A549 (cell line): ENCODE measurements at regions not wholly inside any gene's neighbourhood (a gene's known extent, or its start where the extent isn't known, plus 50 kb on each side); places are given as distances from the start of the nearest gene placed in this dataset.
"Not testable (repeated sequence)": the region's sequence is repeated elsewhere in the genome, so short reads cannot be mapped to it uniquely, and the experiment has no call there.

Experiments used
- ATAC-seq, 2 experiments: fragments of 200-7000 bp in 1 of 2; fragments of >200 bp in 1 of 2; cut with Nextera tagmentation in 1 of 2; cut with Tn5 transposase in 1 of 2; 3 replicates each; pipeline versions ENCODE4 v1.8.0 to v1.9.1; 2018 to 2020; ENCODE audit warnings: mild to moderate bottlenecking in 1 of 2, moderate library complexity in 1 of 2
- CTCF ChIA-PET: fragments of 300-600 bp; sonication (Branson Sonifier 250); formaldehyde crosslinking; extraction: SDS; loops from one replicate; lab custom pipeline; 2021; ENCODE audit warnings: antibody characterized with exemption, inconsistent platforms; lab: Yijun Ruan, JAX
- POLR2A ChIA-PET: fragments of 350-600 bp; formaldehyde crosslinking; extraction: SDS; loops from one replicate; lab custom pipeline; 2021; ENCODE audit warnings: antibody characterized with exemption, inconsistent platforms; lab: Yijun Ruan, JAX
- DNase-seq, 2 experiments: peaks; one replicate each; pipeline versions ENCODE4 v3.0.0 to v3.0.0-alpha.2; 2011 to 2016; ENCODE audit warnings: low read depth in 1 of 2, low spot score in 1 of 2
- FAIRE-seq: peaks from 2 replicates; lab custom pipeline; 2011; peaks lifted over from hg19 to GRCh38; lab: Jason Lieb, UNC
- H3K27ac ChIP-seq, 2 experiments: fragments of >200 bp; sonication (Bioruptor Twin); formaldehyde crosslinking; 3 replicates each; pipeline ENCODE4 v1.5.1; 2016 to 2017
- H3K4me1 ChIP-seq: fragments of >200 bp; sonication (Bioruptor Twin); formaldehyde crosslinking; 3 replicates; pipeline ENCODE4 v1.6.1; 2016
- H3K4me2 ChIP-seq: fragments of >200 bp; sonication (Bioruptor Twin); formaldehyde crosslinking; 3 replicates; pipeline ENCODE4 v1.6.1; 2016
- H3K4me3 ChIP-seq: fragments of >200 bp; sonication (Bioruptor Twin); formaldehyde crosslinking; 3 replicates; pipeline ENCODE4 v1.5.1; 2016
- H3K9me3 ChIP-seq: fragments of >200 bp; sonication (Bioruptor Twin); formaldehyde crosslinking; 3 replicates; pipeline ENCODE4 v1.6.1; 2016
- CBX2 ChIP-seq: fragments of 200-600 bp; sonication (generic); IDR thresholded peaks from 2 replicates; pipeline ENCODE4 v1.6.1; 2016; ENCODE audit warnings: low read depth, mild to moderate bottlenecking, borderline replicate concordance
- EHF ChIP-seq: fragments of 250-450 bp; sonication (Bioruptor Pico); IDR thresholded peaks from 2 replicates; pipeline ENCODE4 v1.5.0; 2020; ENCODE audit warnings: mild to moderate bottlenecking
- EHMT2 ChIP-seq: fragments of 200-600 bp; sonication (generic); IDR thresholded peaks from 2 replicates; pipeline ENCODE4 v1.6.1; 2016; ENCODE audit warnings: antibody characterized with exemption, low read depth, mild to moderate bottlenecking, moderate library complexity
- FOSL2 ChIP-seq, 2 experiments: fragments of 450-650 bp in 1 of 2; fragments of >200 bp in 1 of 2; sonication (Bioruptor Twin) in 1 of 2; formaldehyde crosslinking; IDR thresholded peaks; 2 replicates each; pipeline versions ENCODE4 v1.5.0 to v1.6.1; 2016 to 2020; ENCODE audit warnings: mild to moderate bottlenecking in 1 of 2, moderate library complexity in 1 of 2
- HEYL ChIP-seq: fragments of 250-450 bp; sonication (Bioruptor Pico); IDR thresholded peaks from 2 replicates; pipeline ENCODE4 v1.8.0; 2021; ENCODE audit warnings: mild to moderate bottlenecking, moderate library complexity
- HMGXB4 ChIP-seq: fragments of 250-450 bp; sonication (Bioruptor Pico); IDR thresholded peaks from 2 replicates; pipeline ENCODE4 v1.5.0; 2021; ENCODE audit warnings: mild to moderate bottlenecking, moderate library complexity, borderline replicate concordance
- HOXB13 ChIP-seq: fragments of 250-450 bp; sonication (Bioruptor Pico); IDR thresholded peaks from 2 replicates; pipeline ENCODE4 v1.5.0; 2020; ENCODE audit warnings: low read depth, mild to moderate bottlenecking, moderate library complexity
- KDM5A ChIP-seq: fragments of 200-600 bp; sonication (generic); IDR thresholded peaks from 2 replicates; pipeline ENCODE4 v1.6.1; 2016; ENCODE audit warnings: antibody characterized with exemption, mild to moderate bottlenecking
- MAZ ChIP-seq: fragments of 150-350 bp; IDR thresholded peaks from 2 replicates; pipeline ENCODE4 v1.6.1; 2014; ENCODE audit warnings: antibody characterized with exemption, low read depth, low read length, borderline replicate concordance
- NFE2L2 ChIP-seq: fragments of 150-350 bp; conservative IDR thresholded peaks from 2 replicates; pipeline ENCODE4 v1.6.1; 2014; ENCODE audit warnings: low read length
- NR3C1 ChIP-seq: fragments of >200 bp; sonication (Bioruptor Twin); formaldehyde crosslinking; IDR thresholded peaks from 3 replicates; pipeline ENCODE4 v1.6.1; 2017
- PHF8 ChIP-seq: fragments of 200-600 bp; sonication (generic); IDR thresholded peaks from 2 replicates; pipeline ENCODE4 v1.6.1; 2016; ENCODE audit warnings: low read depth, mild to moderate bottlenecking, antibody characterized with exemption, moderate library complexity, borderline replicate concordance
- RFX5 ChIP-seq: fragments of 450-650 bp; IDR thresholded peaks from 2 replicates; pipeline ENCODE4 v1.7.1; 2014; ENCODE audit warnings: antibody characterized with exemption, mild to moderate bottlenecking, moderate library complexity
- RNF2 ChIP-seq: fragments of 200-600 bp; sonication (generic); IDR thresholded peaks from 2 replicates; pipeline ENCODE4 v1.6.1; 2016; ENCODE audit warnings: low read depth, mild to moderate bottlenecking, antibody characterized with exemption, moderate library complexity, borderline replicate concordance
- TFCP2L1 ChIP-seq: fragments of 250-450 bp; sonication (Bioruptor Pico); IDR thresholded peaks from 2 replicates; pipeline ENCODE4 v1.5.0; 2021; ENCODE audit warnings: mild to moderate bottlenecking
- TP53 ChIP-seq: fragments of 250-450 bp; sonication (Bioruptor Pico); IDR thresholded peaks from 2 replicates; pipeline ENCODE4 v1.5.0; 2021; ENCODE audit warnings: mild to moderate bottlenecking, moderate library complexity
- ZSCAN20 ChIP-seq: fragments of 250-450 bp; sonication (Bioruptor Pico); IDR thresholded peaks from 2 replicates; pipeline ENCODE4 v1.8.0; 2022; ENCODE audit warnings: mild to moderate bottlenecking, moderate library complexity
- WGBS: methylation state at CpG from one replicate; pipeline ENCODE4 v1.1.6; 2017; ENCODE audit errors: missing lambda C conversion rate; 5-methylcytosine and 5-hydroxymethylcytosine counted together
- TF ChIP-seq, protein P1 (sequence below): fragments of 200-600 bp; sonication (generic); IDR thresholded peaks from 2 replicates; pipeline ENCODE4 v1.6.1; 2016; ENCODE audit warnings: antibody characterized with exemption, mild to moderate bottlenecking, moderate library complexity
- TF ChIP-seq, protein P2 (sequence below): IDR thresholded peaks from 2 replicates; pipeline ENCODE4 v1.6.1; 2012
- TF ChIP-seq, protein P3 (sequence below): fragments of 250-450 bp; sonication (Bioruptor Pico); IDR thresholded peaks from 2 replicates; pipeline ENCODE4 v1.5.0; 2020; ENCODE audit warnings: low read depth, mild to moderate bottlenecking, moderate library complexity

- FAIRE-seq (no peak), DNase-seq (no peak)
- 97% methylated on average over 3 of the region's 3 CpGs for WGBS
- H3K4me2 ChIP-seq: no peak overlapping the region
- no peaks in the 10 kb centered on the region for H3K9me3 ChIP-seq
- POLR2A ChIA-PET: no interaction called here
- TF ChIP-seq HMGXB4 (CRISPR knock-in tag) (no peak), EHF (CRISPR knock-in tag) (no peak), KDM5A (no peak), TP53 (CRISPR knock-in tag) (no peak), TFCP2L1 (CRISPR knock-in tag) (no peak), FOSL2 (IDR thresholded peaks at IDR 0.05) (no peak), FOSL2 (CRISPR knock-in tag; IDR thresholded peaks at IDR 0.05) (no peak), EHMT2 (no peak), HOXB13 (CRISPR knock-in tag) (no peak), RFX5 (no peak), PHF8 (no peak), RNF2 (no peak), HEYL (no peak), NFE2L2 (no peak), ZSCAN20 (CRISPR knock-in tag) (no peak), MAZ (no peak), CBX2 (no peak)
- TF ChIP-seq, protein P1, sequence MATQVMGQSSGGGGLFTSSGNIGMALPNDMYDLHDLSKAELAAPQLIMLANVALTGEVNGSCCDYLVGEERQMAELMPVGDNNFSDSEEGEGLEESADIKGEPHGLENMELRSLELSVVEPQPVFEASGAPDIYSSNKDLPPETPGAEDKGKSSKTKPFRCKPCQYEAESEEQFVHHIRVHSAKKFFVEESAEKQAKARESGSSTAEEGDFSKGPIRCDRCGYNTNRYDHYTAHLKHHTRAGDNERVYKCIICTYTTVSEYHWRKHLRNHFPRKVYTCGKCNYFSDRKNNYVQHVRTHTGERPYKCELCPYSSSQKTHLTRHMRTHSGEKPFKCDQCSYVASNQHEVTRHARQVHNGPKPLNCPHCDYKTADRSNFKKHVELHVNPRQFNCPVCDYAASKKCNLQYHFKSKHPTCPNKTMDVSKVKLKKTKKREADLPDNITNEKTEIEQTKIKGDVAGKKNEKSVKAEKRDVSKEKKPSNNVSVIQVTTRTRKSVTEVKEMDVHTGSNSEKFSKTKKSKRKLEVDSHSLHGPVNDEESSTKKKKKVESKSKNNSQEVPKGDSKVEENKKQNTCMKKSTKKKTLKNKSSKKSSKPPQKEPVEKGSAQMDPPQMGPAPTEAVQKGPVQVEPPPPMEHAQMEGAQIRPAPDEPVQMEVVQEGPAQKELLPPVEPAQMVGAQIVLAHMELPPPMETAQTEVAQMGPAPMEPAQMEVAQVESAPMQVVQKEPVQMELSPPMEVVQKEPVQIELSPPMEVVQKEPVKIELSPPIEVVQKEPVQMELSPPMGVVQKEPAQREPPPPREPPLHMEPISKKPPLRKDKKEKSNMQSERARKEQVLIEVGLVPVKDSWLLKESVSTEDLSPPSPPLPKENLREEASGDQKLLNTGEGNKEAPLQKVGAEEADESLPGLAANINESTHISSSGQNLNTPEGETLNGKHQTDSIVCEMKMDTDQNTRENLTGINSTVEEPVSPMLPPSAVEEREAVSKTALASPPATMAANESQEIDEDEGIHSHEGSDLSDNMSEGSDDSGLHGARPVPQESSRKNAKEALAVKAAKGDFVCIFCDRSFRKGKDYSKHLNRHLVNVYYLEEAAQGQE: no peak
- TF ChIP-seq, protein P2, sequence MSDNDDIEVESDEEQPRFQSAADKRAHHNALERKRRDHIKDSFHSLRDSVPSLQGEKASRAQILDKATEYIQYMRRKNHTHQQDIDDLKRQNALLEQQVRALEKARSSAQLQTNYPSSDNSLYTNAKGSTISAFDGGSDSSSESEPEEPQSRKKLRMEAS: no peak
- TF ChIP-seq, protein P3, sequence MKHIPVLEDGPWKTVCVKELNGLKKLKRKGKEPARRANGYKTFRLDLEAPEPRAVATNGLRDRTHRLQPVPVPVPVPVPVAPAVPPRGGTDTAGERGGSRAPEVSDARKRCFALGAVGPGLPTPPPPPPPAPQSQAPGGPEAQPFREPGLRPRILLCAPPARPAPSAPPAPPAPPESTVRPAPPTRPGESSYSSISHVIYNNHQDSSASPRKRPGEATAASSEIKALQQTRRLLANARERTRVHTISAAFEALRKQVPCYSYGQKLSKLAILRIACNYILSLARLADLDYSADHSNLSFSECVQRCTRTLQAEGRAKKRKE (CRISPR knock-in tag): no peak
- TF ChIP-seq, all 56 proteins: peak for 0
- Histone ChIP-seq H3K4me1 (no peaks in the 10 kb centered on the region), H3K27ac (no peak overlapping the region), H3K4me3 (no peak overlapping the region)
- ATAC-seq: no peak
- CTCF ChIA-PET: no interaction called here
Measured at GRCh38 chr13:46473806-46474205, 79.2 kb upstream of the LRCH1 start.

DNA sequence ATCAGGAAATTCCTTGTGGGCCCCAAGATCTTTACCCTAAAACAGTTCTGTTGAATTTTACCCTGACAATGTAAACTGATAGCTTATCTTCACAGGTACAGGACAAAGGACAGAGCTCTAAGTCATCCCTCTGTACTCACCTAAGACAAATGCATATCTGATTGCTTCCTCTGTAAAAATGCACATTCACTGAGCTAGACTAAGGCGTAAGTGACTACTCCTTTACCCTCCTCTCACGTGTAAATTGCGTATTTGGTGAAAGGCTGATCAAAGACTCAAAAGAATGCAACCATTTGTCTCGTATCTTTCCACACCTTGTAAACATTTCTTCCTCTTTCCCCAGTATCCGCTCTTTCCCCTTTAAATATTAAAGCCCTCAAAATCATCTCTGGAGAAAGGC is 80.6 kb upstream of the LRCH1 start:
- TF ChIP-seq HMGXB4 (CRISPR knock-in tag) (no peak), NR3C1 (no peak)
- TF ChIP-seq, protein P3 (CRISPR knock-in tag): no peak
- ATAC-seq (no peak), DNase-seq (no peak), FAIRE-seq (no peak)
- ChIA-PET CTCF (interaction anchor here (0.6 kb wide), 1 partner anchor 682 kb away, joined by 3 read pairs; no protein-coding TSS in a partner anchor), POLR2A (no interaction called here)
- Histone ChIP-seq H3K4me2 (no peak overlapping the region), H3K4me3 (no peak overlapping the region), H3K27ac (no peak overlapping the region), H3K4me1 (no peaks in the 10 kb centered on the region), H3K9me3 (no peaks in the 10 kb centered on the region)
- WGBS: 82% methylated on average over 5 of the region's 5 CpGs

GRCh38 chr13:46469699-46470098 is 82.6 kb upstream of the RUBCNL start:
- H3K4me2 ChIP-seq, DNase-seq, FAIRE-seq, H3K27ac ChIP-seq, H3K4me1 ChIP-seq, POLR2A ChIA-PET, H3K9me3 ChIP-seq, ATAC-seq, H3K4me3 ChIP-seq: not testable (repeated sequence)
- CTCF ChIA-PET: interaction anchor here (1.9 kb wide), 1 partner anchor 11 kb away, joined by 5 read pairs; no protein-coding TSS in a partner anchor
- WGBS: 76% methylated on average over 12 of the region's 12 CpGs
